Type B pancreatic cell (in vitro differentiated cells): ENCODE measurements at regions not wholly inside any gene's neighbourhood (a gene's known extent, or its start where the extent isn't known, plus 50 kb on each side); places are given as distances from the start of the nearest gene placed in this dataset.
A peak's percentile ranks its signal among the peaks of the same experiment; 100 is the strongest.

Experiments
- DNase-seq: peaks from one replicate; pipeline ENCODE4 v3.0.0; 2021; ENCODE audit warnings: mixed read lengths; ENCODE audit not compliant: unreplicated experiment; ENCODE audit errors: extremely low spot score
- H3K27ac Mint-ChIP-seq: 2 replicates; pipeline ENCODE4 v1.8.0; 2021; ENCODE audit warnings: mild to moderate bottlenecking, mixed read lengths
- H3K27me3 Mint-ChIP-seq: 2 replicates; pipeline ENCODE4 v1.8.0; 2021; ENCODE audit warnings: mixed read lengths
- H3K36me3 Mint-ChIP-seq: 2 replicates; pipeline ENCODE4 v1.8.0; 2021; ENCODE audit warnings: mixed read lengths
- H3K4me1 Mint-ChIP-seq: one replicate; pipeline ENCODE4 v1.8.0; 2021; ENCODE audit warnings: mixed read lengths; ENCODE audit not compliant: unreplicated experiment
- H3K4me3 Mint-ChIP-seq: 2 replicates; pipeline ENCODE4 v1.8.0; 2021; ENCODE audit warnings: mild to moderate bottlenecking, mixed read lengths
- H3K9me3 Mint-ChIP-seq: 2 replicates; pipeline ENCODE4 v1.8.0; 2021; ENCODE audit warnings: mixed read lengths
- CTCF ChIP-seq: fragments of 200-600 bp; sonication (generic); conservative IDR thresholded peaks from 2 replicates; pipeline ENCODE4 v1.5.0; 2021; ENCODE audit warnings: antibody characterized with exemption, mild to moderate bottlenecking

GRCh38 chr18:51278045-51278649 lies 80.7 kb upstream of the MEX3C start:
- TF ChIP-seq CTCF: peak; percentile 74
- Mint-ChIP-seq H3K36me3 (no peaks in the 10 kb centered on the region), H3K9me3 (peaks cover 8% of the 10 kb centered on the region), H3K4me3 (no peak overlapping the region), H3K27me3 (peaks cover 4% of the 10 kb centered on the region), H3K4me1 (peaks cover 5% of the 10 kb centered on the region), H3K27ac (no peak overlapping the region)
- no peak for DNase-seq

DNA sequence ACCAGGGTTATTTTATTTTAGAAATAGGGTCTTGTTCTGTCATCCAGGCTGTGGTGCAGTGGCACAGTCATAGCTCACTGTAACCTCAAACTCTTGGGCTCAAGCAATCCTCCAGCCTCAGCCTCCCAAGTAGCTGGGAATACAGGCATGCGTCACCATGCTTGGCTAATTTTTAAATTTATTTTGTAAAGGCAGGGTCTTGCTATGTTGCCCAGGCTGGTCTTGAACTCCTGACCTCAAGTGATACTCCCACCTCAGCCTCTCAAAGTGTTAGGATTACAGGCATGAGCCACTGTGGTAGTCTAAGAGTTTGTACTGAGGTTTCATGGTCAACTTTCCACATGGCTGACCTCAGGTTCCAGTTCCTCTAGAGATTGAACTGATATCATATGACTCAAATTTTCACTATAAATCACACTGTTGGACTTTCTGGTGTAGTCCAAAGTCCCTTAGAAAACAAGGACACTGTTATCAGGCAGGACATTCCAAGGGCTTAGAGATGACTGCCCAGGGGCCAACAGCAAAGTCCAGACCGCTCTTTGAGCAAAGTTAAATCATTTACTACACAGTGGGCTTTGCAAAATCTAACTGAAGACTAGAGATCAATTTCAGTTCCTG lies 82.0 kb upstream of the MEX3C start:
- peaks cover 8% of the 10 kb centered on the region for H3K9me3 Mint-ChIP-seq
- no peak for TF ChIP-seq CTCF
- DNase-seq: no peak
- H3K36me3 Mint-ChIP-seq: no peaks in the 10 kb centered on the region
- peak overlapping the region; percentile 19 for H3K27ac Mint-ChIP-seq
- H3K4me1 Mint-ChIP-seq: peaks cover 5% of the 10 kb centered on the region
- H3K27me3 Mint-ChIP-seq: peaks cover 4% of the 10 kb centered on the region
- no peak overlapping the region for H3K4me3 Mint-ChIP-seq

DNA sequence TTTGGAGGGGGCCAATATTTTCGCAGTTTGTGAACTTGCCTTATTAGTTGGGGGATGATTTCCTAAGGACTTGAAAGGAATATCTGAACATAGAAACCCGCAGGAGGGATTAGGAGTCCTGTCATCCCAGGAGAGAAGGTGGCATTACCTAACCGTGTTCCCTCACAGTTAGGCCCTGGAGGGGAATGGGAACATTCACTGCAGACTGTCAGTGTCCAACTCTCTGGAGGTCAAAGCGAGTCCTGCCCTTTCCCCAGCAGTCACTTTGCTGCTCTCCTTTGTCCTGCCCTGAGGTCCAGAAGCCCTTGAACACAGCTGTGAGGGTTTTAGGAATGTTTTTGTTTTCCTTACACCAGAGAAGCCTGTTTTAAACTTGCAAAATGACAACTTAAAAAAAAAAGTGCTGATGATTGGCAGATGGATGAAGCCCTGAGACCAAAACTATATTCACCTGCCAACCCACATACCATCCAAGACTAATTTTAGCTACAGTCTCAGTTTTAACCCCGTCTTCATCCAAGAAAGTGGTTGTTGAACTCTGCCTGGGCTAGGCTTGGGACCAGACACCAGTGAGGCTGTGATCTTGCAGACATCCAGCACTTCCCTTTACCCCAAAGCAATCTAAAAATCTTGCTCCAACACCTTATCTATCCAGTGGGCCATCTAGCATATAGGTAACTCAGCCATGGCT lies 90.5 kb upstream of the MEX3C start:
- Mint-ChIP-seq H3K4me3 (no peak overlapping the region), H3K27me3 (peaks cover 2% of the 10 kb centered on the region), H3K4me1 (no peaks in the 10 kb centered on the region), H3K9me3 (no peaks in the 10 kb centered on the region), H3K36me3 (no peaks in the 10 kb centered on the region), H3K27ac (no peak overlapping the region)
- DNase-seq: no peak
- no peak for TF ChIP-seq CTCF

- no peaks in the 10 kb centered on the region for H3K9me3 Mint-ChIP-seq
- DNase-seq: no peak
- H3K27me3 Mint-ChIP-seq: peaks cover 3% of the 10 kb centered on the region
- no peak overlapping the region for H3K4me3 Mint-ChIP-seq
- no peaks in the 10 kb centered on the region for H3K4me1 Mint-ChIP-seq
- H3K27ac Mint-ChIP-seq: no peak overlapping the region
- H3K36me3 Mint-ChIP-seq: no peaks in the 10 kb centered on the region
- no peak for TF ChIP-seq CTCF
These were observed 91.1 kb upstream of the MEX3C start for GRCh38 chr18:51288582-51288981.

DNA sequence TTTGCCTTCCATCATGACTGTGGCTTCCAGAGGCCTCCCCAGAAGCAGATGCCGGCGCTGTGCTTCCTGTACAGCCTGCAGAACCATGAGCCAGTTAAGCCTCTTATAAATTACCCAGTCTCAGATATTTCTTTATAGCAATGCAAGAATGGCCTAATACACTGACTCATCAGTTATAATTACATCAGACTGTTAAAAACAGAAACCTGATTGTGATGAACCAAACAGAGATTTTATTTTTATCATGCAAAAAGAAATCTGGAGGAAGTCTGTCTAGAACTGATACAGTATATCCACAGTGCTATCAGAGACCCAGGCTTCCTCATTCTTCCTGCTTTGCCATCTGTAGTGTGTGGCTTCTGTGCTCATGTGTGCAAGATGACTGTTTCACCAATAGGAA lies 93.4 kb upstream of the MEX3C start:
- no peaks in the 10 kb centered on the region for H3K4me1 Mint-ChIP-seq
- no peaks in the 10 kb centered on the region for H3K9me3 Mint-ChIP-seq
- no peak for DNase-seq
- H3K27me3 Mint-ChIP-seq: peaks cover 3% of the 10 kb centered on the region
- no peak for TF ChIP-seq CTCF
- H3K27ac Mint-ChIP-seq: no peak overlapping the region
- H3K4me3 Mint-ChIP-seq: no peak overlapping the region
- no peaks in the 10 kb centered on the region for H3K36me3 Mint-ChIP-seq
